A549 (cell line): ENCODE measurements at regions not wholly inside any gene's neighbourhood (a gene's known extent, or its start where the extent isn't known, plus 50 kb on each side); places are given as distances from the start of the nearest gene placed in this dataset.

Experiments
- ATAC-seq, 2 experiments: fragments of 200-7000 bp in 1 of 2; fragments of >200 bp in 1 of 2; cut with Nextera tagmentation in 1 of 2; cut with Tn5 transposase in 1 of 2; 3 replicates each; pipeline versions ENCODE4 v1.8.0 to v1.9.1; 2018 to 2020; ENCODE audit warnings: mild to moderate bottlenecking in 1 of 2, moderate library complexity in 1 of 2
- CTCF ChIA-PET: fragments of 300-600 bp; sonication (Branson Sonifier 250); formaldehyde crosslinking; extraction: SDS; loops from one replicate; lab custom pipeline; 2021; ENCODE audit warnings: antibody characterized with exemption, inconsistent platforms; lab: Yijun Ruan, JAX
- POLR2A ChIA-PET: fragments of 350-600 bp; formaldehyde crosslinking; extraction: SDS; loops from one replicate; lab custom pipeline; 2021; ENCODE audit warnings: antibody characterized with exemption, inconsistent platforms; lab: Yijun Ruan, JAX
- DNase-seq, 2 experiments: peaks; one replicate each; pipeline versions ENCODE4 v3.0.0 to v3.0.0-alpha.2; 2011 to 2016; ENCODE audit warnings: low read depth in 1 of 2, low spot score in 1 of 2
- FAIRE-seq: peaks from 2 replicates; lab custom pipeline; 2011; peaks lifted over from hg19 to GRCh38; lab: Jason Lieb, UNC
- H3K27ac ChIP-seq, 2 experiments: fragments of >200 bp; sonication (Bioruptor Twin); formaldehyde crosslinking; 3 replicates each; pipeline ENCODE4 v1.5.1; 2016 to 2017
- H3K4me1 ChIP-seq: fragments of >200 bp; sonication (Bioruptor Twin); formaldehyde crosslinking; 3 replicates; pipeline ENCODE4 v1.6.1; 2016
- H3K4me2 ChIP-seq: fragments of >200 bp; sonication (Bioruptor Twin); formaldehyde crosslinking; 3 replicates; pipeline ENCODE4 v1.6.1; 2016
- H3K4me3 ChIP-seq: fragments of >200 bp; sonication (Bioruptor Twin); formaldehyde crosslinking; 3 replicates; pipeline ENCODE4 v1.5.1; 2016
- H3K9me3 ChIP-seq: fragments of >200 bp; sonication (Bioruptor Twin); formaldehyde crosslinking; 3 replicates; pipeline ENCODE4 v1.6.1; 2016
- CBX2 ChIP-seq: fragments of 200-600 bp; sonication (generic); IDR thresholded peaks from 2 replicates; pipeline ENCODE4 v1.6.1; 2016; ENCODE audit warnings: low read depth, mild to moderate bottlenecking, borderline replicate concordance
- CBX8 ChIP-seq: fragments of 200-600 bp; sonication (generic); IDR thresholded peaks from 2 replicates; pipeline ENCODE4 v1.6.1; 2016
- CEBPB ChIP-seq, 2 experiments: fragments of >200 bp in 1 of 2; sonication (Bioruptor Twin) in 1 of 2; formaldehyde crosslinking in 1 of 2; IDR thresholded peaks; 2 replicates each; pipeline ENCODE4 v1.6.1; 2012 to 2016
- CHD4 ChIP-seq: fragments of 200-600 bp; sonication (generic); IDR thresholded peaks from 2 replicates; pipeline ENCODE4 v1.6.1; 2016; ENCODE audit warnings: antibody characterized with exemption, mild to moderate bottlenecking, borderline replicate concordance
- EHF ChIP-seq: fragments of 250-450 bp; sonication (Bioruptor Pico); IDR thresholded peaks from 2 replicates; pipeline ENCODE4 v1.5.0; 2020; ENCODE audit warnings: mild to moderate bottlenecking
- FOXS1 ChIP-seq: fragments of 250-450 bp; sonication (Bioruptor Pico); IDR thresholded peaks from 2 replicates; pipeline ENCODE4 v1.5.0; 2020; ENCODE audit warnings: mild to moderate bottlenecking, moderate library complexity
- GATA3 ChIP-seq: IDR thresholded peaks from 2 replicates; pipeline ENCODE4 v1.6.1; 2012; ENCODE audit warnings: borderline replicate concordance
- HOXA7 ChIP-seq: fragments of 250-450 bp; sonication (Bioruptor Pico); IDR thresholded peaks from 2 replicates; pipeline ENCODE4 v1.5.0; 2020; ENCODE audit warnings: mild to moderate bottlenecking, moderate library complexity
- HOXB13 ChIP-seq: fragments of 250-450 bp; sonication (Bioruptor Pico); IDR thresholded peaks from 2 replicates; pipeline ENCODE4 v1.5.0; 2020; ENCODE audit warnings: low read depth, mild to moderate bottlenecking, moderate library complexity
- JUNB ChIP-seq: fragments of >200 bp; sonication (Bioruptor Twin); formaldehyde crosslinking; IDR thresholded peaks from 2 replicates; pipeline ENCODE4 v1.6.1; 2016
- MAZ ChIP-seq: fragments of 150-350 bp; IDR thresholded peaks from 2 replicates; pipeline ENCODE4 v1.6.1; 2014; ENCODE audit warnings: antibody characterized with exemption, low read depth, low read length, borderline replicate concordance
- NFE2L2 ChIP-seq: fragments of 150-350 bp; conservative IDR thresholded peaks from 2 replicates; pipeline ENCODE4 v1.6.1; 2014; ENCODE audit warnings: low read length
- NPAS2 ChIP-seq: fragments of 250-450 bp; sonication (Bioruptor Pico); IDR thresholded peaks from 2 replicates; pipeline ENCODE4 v1.8.0; 2022; ENCODE audit warnings: mild to moderate bottlenecking, moderate library complexity, borderline replicate concordance
- POLR2A ChIP-seq: IDR thresholded peaks from 2 replicates; pipeline ENCODE4 v1.6.1; 2012; ENCODE audit warnings: mild to moderate bottlenecking, low read length
- POLR2AphosphoS2 ChIP-seq: conservative IDR thresholded peaks from 2 replicates; pipeline ENCODE4 v1.6.1; 2012; ENCODE audit warnings: low read length, improper control_type of control experiment, inconsistent platforms
- RCOR1 ChIP-seq: fragments of 150-350 bp; IDR thresholded peaks from 2 replicates; pipeline ENCODE4 v1.6.1; 2014; ENCODE audit warnings: antibody characterized with exemption, low read length, low read depth
- RNF2 ChIP-seq: fragments of 200-600 bp; sonication (generic); IDR thresholded peaks from 2 replicates; pipeline ENCODE4 v1.6.1; 2016; ENCODE audit warnings: low read depth, mild to moderate bottlenecking, antibody characterized with exemption, moderate library complexity, borderline replicate concordance
- SREBF2 ChIP-seq: fragments of 450-650 bp; IDR thresholded peaks from 2 replicates; pipeline ENCODE4 v1.6.1; 2014; ENCODE audit warnings: mild to moderate bottlenecking, moderate library complexity
- TFCP2L1 ChIP-seq: fragments of 250-450 bp; sonication (Bioruptor Pico); IDR thresholded peaks from 2 replicates; pipeline ENCODE4 v1.5.0; 2021; ENCODE audit warnings: mild to moderate bottlenecking
- TP53 ChIP-seq: fragments of 250-450 bp; sonication (Bioruptor Pico); IDR thresholded peaks from 2 replicates; pipeline ENCODE4 v1.5.0; 2021; ENCODE audit warnings: mild to moderate bottlenecking, moderate library complexity
- ZFP36 ChIP-seq: fragments of 450-650 bp; IDR thresholded peaks from 2 replicates; pipeline ENCODE4 v1.6.1; 2014; ENCODE audit warnings: borderline replicate concordance; ENCODE audit not compliant: partially characterized antibody
- ZNF302 ChIP-seq: fragments of 250-450 bp; sonication (Bioruptor Pico); IDR thresholded peaks from 2 replicates; pipeline ENCODE4 v1.9.0; 2021; ENCODE audit warnings: inconsistent platforms, mild to moderate bottlenecking, moderate library complexity
- WGBS: methylation state at CpG from one replicate; pipeline ENCODE4 v1.1.6; 2017; ENCODE audit errors: missing lambda C conversion rate; 5-methylcytosine and 5-hydroxymethylcytosine counted together
- TF ChIP-seq, protein P1 (sequence below): fragments of 250-450 bp; sonication (Bioruptor Pico); IDR thresholded peaks from 2 replicates; pipeline ENCODE4 v1.5.0; 2020; ENCODE audit warnings: low read depth, mild to moderate bottlenecking, moderate library complexity
- TF ChIP-seq, protein P2 (sequence below): fragments of >200 bp; sonication (Bioruptor Twin); formaldehyde crosslinking; IDR thresholded peaks from 3 replicates; pipeline ENCODE4 v1.6.1; 2016
- TF ChIP-seq, protein P3 (sequence below): IDR thresholded peaks from 2 replicates; pipeline ENCODE4 v1.6.1; 2012
- TF ChIP-seq, protein P4 (sequence below): fragments of 250-450 bp; sonication (Bioruptor Pico); IDR thresholded peaks from 2 replicates; pipeline ENCODE4 v1.5.0; 2021; ENCODE audit warnings: mild to moderate bottlenecking, moderate library complexity, borderline replicate concordance
- TF ChIP-seq, protein P5 (sequence below): fragments of 450-650 bp; IDR thresholded peaks from 2 replicates; pipeline ENCODE4 v1.6.1; 2014; ENCODE audit warnings: antibody characterized with exemption
- TF ChIP-seq, protein P6 (sequence below): fragments of >200 bp; sonication (Bioruptor Twin); formaldehyde crosslinking; IDR thresholded peaks from 2 replicates; pipeline ENCODE4 v1.6.1; 2016

DNA sequence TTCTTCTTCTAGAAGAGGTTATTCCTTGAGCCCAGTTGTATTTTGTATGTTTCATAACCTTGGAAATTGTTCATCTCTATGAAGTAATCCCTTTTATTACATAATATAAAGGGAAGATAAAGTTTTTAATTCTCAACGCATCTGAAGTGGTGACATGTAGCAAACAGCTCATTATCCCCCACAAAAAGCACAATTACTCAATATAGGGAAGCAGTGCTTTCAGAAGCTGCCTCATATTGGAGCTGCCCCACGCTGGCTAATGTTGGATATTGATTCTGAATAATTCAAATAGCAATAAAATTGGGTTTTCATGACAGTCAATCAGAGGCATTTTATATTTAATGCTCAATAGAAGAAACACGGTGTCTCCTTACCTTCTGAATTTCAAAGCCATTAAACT is 604.3 kb upstream of the RBFOX1 start:
- FAIRE-seq (no peak), DNase-seq (no peak)
- CTCF ChIA-PET, result no interaction called here
- no peak overlapping the region for H3K4me2 ChIP-seq
- WGBS, result under 1% methylated on average over 3 of the region's 3 CpGs
- H3K9me3 ChIP-seq, result no peaks in the 10 kb centered on the region
- POLR2A ChIA-PET, result no interaction called here
- TF ChIP-seq TP53, result no peak
- TF ChIP-seq ZFP36, result no peak
- TF ChIP-seq MAZ, result no peak
- no peak for TF ChIP-seq POLR2A
- no peak for TF ChIP-seq TFCP2L1
- no peak for TF ChIP-seq EHF (CRISPR knock-in tag)
- no peak for TF ChIP-seq HOXB13 (CRISPR knock-in tag)
- TF ChIP-seq, protein P1, sequence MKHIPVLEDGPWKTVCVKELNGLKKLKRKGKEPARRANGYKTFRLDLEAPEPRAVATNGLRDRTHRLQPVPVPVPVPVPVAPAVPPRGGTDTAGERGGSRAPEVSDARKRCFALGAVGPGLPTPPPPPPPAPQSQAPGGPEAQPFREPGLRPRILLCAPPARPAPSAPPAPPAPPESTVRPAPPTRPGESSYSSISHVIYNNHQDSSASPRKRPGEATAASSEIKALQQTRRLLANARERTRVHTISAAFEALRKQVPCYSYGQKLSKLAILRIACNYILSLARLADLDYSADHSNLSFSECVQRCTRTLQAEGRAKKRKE (CRISPR knock-in tag), result no peak
- TF ChIP-seq CHD4, result no peak
- TF ChIP-seq NPAS2 (CRISPR knock-in tag), result no peak
- TF ChIP-seq JUNB, result no peak
- TF ChIP-seq, protein P2, sequence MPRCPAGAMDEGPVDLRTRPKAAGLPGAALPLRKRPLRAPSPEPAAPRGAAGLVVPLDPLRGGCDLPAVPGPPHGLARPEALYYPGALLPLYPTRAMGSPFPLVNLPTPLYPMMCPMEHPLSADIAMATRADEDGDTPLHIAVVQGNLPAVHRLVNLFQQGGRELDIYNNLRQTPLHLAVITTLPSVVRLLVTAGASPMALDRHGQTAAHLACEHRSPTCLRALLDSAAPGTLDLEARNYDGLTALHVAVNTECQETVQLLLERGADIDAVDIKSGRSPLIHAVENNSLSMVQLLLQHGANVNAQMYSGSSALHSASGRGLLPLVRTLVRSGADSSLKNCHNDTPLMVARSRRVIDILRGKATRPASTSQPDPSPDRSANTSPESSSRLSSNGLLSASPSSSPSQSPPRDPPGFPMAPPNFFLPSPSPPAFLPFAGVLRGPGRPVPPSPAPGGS, result no peak
- TF ChIP-seq CBX2, result no peak
- TF ChIP-seq HOXA7 (CRISPR knock-in tag), result no peak
- TF ChIP-seq, all 56 proteins: peak for 0
- Histone ChIP-seq H3K4me1 (no peaks in the 10 kb centered on the region), H3K27ac (no peak overlapping the region), H3K4me3 (no peak overlapping the region)
- no peak for ATAC-seq

DNA sequence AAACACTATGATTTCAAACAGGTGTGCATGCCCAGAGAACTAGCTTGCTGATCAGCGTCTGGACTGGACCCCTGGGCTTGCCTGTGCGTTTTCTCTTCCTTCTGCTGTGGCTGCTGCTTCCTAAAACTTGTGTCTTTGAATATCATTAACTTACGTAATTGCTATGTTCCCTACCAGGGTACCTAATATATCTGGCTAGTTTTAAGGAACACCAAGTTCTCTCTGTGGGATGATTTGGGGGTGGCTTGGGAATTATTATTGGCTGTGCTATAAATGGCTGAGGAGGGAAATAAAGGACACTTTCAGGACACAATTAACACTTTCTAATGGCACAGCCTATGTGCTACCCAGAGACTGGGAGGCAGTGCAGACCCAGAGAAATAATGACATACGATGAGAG is 606.0 kb upstream of the RBFOX1 start:
- Histone ChIP-seq H3K9me3 (no peaks in the 10 kb centered on the region), H3K4me1 (no peaks in the 10 kb centered on the region), H3K4me2 (no peak overlapping the region), H3K27ac (no peak overlapping the region), H3K4me3 (no peak overlapping the region)
- FAIRE-seq (no peak), ATAC-seq (no peak), DNase-seq (no peak)
- CTCF ChIA-PET, result no interaction called here
- TF ChIP-seq, protein P3, sequence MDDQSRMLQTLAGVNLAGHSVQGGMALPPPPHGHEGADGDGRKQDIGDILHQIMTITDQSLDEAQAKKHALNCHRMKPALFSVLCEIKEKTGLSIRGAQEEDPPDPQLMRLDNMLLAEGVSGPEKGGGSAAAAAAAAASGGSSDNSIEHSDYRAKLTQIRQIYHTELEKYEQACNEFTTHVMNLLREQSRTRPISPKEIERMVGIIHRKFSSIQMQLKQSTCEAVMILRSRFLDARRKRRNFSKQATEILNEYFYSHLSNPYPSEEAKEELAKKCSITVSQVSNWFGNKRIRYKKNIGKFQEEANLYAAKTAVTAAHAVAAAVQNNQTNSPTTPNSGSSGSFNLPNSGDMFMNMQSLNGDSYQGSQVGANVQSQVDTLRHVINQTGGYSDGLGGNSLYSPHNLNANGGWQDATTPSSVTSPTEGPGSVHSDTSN, result no peak
- TF ChIP-seq SREBF2 (no peak), GATA3 (no peak), TP53 (no peak), CEBPB (IDR thresholded peaks at IDR 0.05) (no peak), CBX8 (no peak), NFE2L2 (no peak), NPAS2 (CRISPR knock-in tag) (no peak), ZNF302 (CRISPR knock-in tag) (no peak), FOXS1 (CRISPR knock-in tag) (no peak), RNF2 (no peak), POLR2AphosphoS2 (no peak), RCOR1 (no peak)
- TF ChIP-seq, protein P4, sequence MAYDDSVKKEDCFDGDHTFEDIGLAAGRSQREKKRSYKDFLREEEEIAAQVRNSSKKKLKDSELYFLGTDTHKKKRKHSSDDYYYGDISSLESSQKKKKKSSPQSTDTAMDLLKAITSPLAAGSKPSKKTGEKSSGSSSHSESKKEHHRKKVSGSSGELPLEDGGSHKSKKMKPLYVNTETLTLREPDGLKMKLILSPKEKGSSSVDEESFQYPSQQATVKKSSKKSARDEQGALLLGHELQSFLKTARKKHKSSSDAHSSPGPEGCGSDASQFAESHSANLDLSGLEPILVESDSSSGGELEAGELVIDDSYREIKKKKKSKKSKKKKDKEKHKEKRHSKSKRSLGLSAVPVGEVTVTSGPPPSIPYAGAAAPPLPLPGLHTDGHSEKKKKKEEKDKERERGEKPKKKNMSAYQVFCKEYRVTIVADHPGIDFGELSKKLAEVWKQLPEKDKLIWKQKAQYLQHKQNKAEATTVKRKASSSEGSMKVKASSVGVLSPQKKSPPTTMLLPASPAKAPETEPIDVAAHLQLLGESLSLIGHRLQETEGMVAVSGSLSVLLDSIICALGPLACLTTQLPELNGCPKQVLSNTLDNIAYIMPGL (CRISPR knock-in tag), result no peak
- TF ChIP-seq, protein P5, sequence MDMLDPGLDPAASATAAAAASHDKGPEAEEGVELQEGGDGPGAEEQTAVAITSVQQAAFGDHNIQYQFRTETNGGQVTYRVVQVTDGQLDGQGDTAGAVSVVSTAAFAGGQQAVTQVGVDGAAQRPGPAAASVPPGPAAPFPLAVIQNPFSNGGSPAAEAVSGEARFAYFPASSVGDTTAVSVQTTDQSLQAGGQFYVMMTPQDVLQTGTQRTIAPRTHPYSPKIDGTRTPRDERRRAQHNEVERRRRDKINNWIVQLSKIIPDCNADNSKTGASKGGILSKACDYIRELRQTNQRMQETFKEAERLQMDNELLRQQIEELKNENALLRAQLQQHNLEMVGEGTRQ, result no peak
- TF ChIP-seq, protein P1 (CRISPR knock-in tag), result no peak
- TF ChIP-seq, protein P6, sequence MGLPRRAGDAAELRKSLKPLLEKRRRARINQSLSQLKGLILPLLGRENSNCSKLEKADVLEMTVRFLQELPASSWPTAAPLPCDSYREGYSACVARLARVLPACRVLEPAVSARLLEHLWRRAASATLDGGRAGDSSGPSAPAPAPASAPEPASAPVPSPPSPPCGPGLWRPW, result no peak
- WGBS, result 3% methylated on average over 4 of the region's 4 CpGs
- POLR2A ChIA-PET, result no interaction called here
